Fibroblast of pulmonary artery (primary cell): ENCODE measurements at regions not wholly inside any gene's neighbourhood (a gene's known extent, or its start where the extent isn't known, plus 50 kb on each side); places are given as distances from the start of the nearest gene placed in this dataset.
"Not testable (repeated sequence)": the region's sequence is repeated elsewhere in the genome, so short reads cannot be mapped to it uniquely, and the experiment has no call there.

Experiments used
- DNase-seq: peaks from one replicate; pipeline ENCODE4 v3.0.0-alpha.2; 2010; ENCODE audit warnings: low read depth
- H3K4me3 ChIP-seq: replicated peaks from 2 replicates; pipeline ENCODE4 v1.5.1; 2011; ENCODE audit warnings: low read depth, mild to moderate bottlenecking, control low read depth, low read length, moderate library complexity
- CTCF ChIP-seq: IDR thresholded peaks from 2 replicates; pipeline ENCODE4 v1.5.1; 2011; ENCODE audit warnings: mild to moderate bottlenecking, control low read depth, low read length, inconsistent platforms; ENCODE audit errors: missing control alignments

DNA sequence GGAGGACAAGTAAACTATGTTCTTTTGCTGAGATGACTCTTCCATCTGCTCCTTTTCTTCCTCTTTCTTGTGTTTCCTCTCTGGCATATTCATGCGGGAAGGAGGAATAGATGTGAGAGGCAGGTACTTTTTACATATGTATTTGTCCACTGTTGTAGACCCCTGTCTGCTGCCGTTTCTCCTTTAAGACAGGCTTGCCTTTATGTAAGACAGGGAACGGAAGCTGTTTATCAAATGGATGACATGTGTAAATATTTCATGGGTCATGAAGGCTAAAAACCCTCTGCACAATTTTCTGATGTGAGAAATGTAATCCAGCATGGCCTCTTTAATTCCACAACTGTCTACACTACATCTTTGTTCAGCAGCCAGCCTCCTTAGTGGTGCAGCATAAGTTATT lies 1525.5 kb upstream of the NUDT12 start:
- no peak for DNase-seq
- no peak overlapping the region for H3K4me3 ChIP-seq
- TF ChIP-seq CTCF, result no peak

- no peak for TF ChIP-seq CTCF
- no peak overlapping the region for H3K4me3 ChIP-seq
- DNase-seq, result no peak
These were observed 1495.3 kb upstream of the NUDT12 start for GRCh38 chr5:105057893-105058292.

GRCh38 chr5:105057001-105057436 lies 1494.4 kb upstream of the NUDT12 start:
- no peak for TF ChIP-seq CTCF
- DNase-seq, result no peak
- H3K4me3 ChIP-seq, result no peak overlapping the region

- no peak for DNase-seq
- no peak overlapping the region for H3K4me3 ChIP-seq
- no peak for TF ChIP-seq CTCF
These were observed 1491.8 kb upstream of the NUDT12 start for GRCh38 chr5:105054406-105054805.

- TF ChIP-seq CTCF, result no peak
- H3K4me3 ChIP-seq, result no peak overlapping the region
- no peak for DNase-seq
These were observed 1480.0 kb upstream of the NUDT12 start for GRCh38 chr5:105042623-105043022.

GRCh38 chr5:105036814-105037213 lies 1474.2 kb upstream of the NUDT12 start:
- DNase-seq, H3K4me3 ChIP-seq: not testable (repeated sequence)

- no peak for TF ChIP-seq CTCF
- no peak overlapping the region for H3K4me3 ChIP-seq
- DNase-seq, result no peak
These were observed 1471.8 kb upstream of the NUDT12 start for GRCh38 chr5:105034401-105034763.
